Upper lobe of right lung (tissue), 1 donor: ENCODE measurements at regions not wholly inside any gene's neighbourhood (a gene's known extent, or its start where the extent isn't known, plus 50 kb on each side); places are given as distances from the start of the nearest gene placed in this dataset.

Experiments
- ATAC-seq: fragments of 200-7000 bp; cut with Tn5 transposase; one replicate; pipeline ENCODE4 v1.9.1; 2020; ENCODE audit warnings: mild to moderate bottlenecking, moderate library complexity
- DNase-seq: peaks from one replicate; pipeline ENCODE4 v3.0.0-alpha.2; 2020
- H3K27ac ChIP-seq: fragments of 200-600 bp; one replicate; pipeline ENCODE4 v1.8.0; 2022
- H3K27me3 ChIP-seq: fragments of 200-600 bp; one replicate; pipeline ENCODE4 v1.8.0; 2022; ENCODE audit warnings: mild to moderate bottlenecking
- H3K36me3 ChIP-seq: fragments of 200-600 bp; one replicate; pipeline ENCODE4 v1.8.0; 2022
- H3K4me1 ChIP-seq: fragments of 200-600 bp; one replicate; pipeline ENCODE4 v1.8.0; 2022
- H3K4me3 ChIP-seq: fragments of 200-600 bp; one replicate; pipeline ENCODE4 v1.8.0; 2022; ENCODE audit warnings: mild to moderate bottlenecking
- H3K9me3 ChIP-seq: fragments of 200-600 bp; one replicate; pipeline ENCODE4 v1.8.0; 2022
- CTCF ChIP-seq: fragments of 200-600 bp; IDR thresholded peaks from one replicate; pipeline ENCODE4 v1.8.0; 2022; ENCODE audit warnings: antibody characterized with exemption
- intact Hi-C: fragments of 100-400 bp; cut with DNase I; formaldehyde crosslinking; loops from one replicate; pipeline ENCODE4 v1.11.0; 2022
- donor health status: DM: no; HTN: yes; CAD: no; lungs with severe emphysema.

DNA sequence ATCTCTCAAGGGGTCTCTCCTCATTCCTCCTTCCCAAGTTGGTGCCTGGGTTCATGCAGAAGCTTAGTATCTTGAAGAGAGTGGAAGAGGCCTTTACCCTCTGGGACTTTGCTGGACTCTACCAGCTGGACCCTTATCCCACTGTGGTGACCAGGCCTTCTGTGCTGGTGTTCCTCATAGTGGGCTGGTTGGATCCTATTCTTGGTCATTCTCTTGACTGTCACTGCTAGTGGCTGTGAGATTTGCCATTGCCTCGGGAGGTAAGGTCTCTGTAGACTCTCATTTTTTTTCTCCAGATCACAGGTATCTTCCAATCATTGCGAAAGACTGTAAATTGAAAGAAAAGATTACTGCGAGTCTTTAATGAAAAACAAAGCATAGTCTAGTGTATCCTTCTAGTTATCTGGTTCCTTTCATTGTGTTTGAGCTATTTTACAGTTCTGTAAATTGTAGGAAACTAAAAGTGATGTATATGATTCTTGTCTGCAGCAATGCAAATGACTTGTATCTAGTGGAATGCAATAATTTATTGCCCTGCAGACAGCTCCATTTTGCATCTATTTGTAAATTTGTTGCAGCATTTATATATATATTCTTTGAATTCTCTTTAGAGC, 217.9 kb downstream of the AEBP2 start:
- H3K9me3 ChIP-seq, result no peaks in the 10 kb centered on the region
- DNase-seq (no peak), ATAC-seq (no peak)
- peaks cover 8% of the 10 kb centered on the region for H3K4me1 ChIP-seq
- H3K27ac ChIP-seq, result no peak overlapping the region
- TF ChIP-seq CTCF, result no peak
- intact Hi-C loops, result no loop called here
- H3K36me3 ChIP-seq, result no peaks in the 10 kb centered on the region
- H3K27me3 ChIP-seq, result no peaks in the 10 kb centered on the region
- H3K4me3 ChIP-seq, result no peak overlapping the region

GRCh38 chr12:19657732-19658130, 218.4 kb downstream of the AEBP2 start:
- no peak for DNase-seq
- intact Hi-C loops, result no loop called here
- TF ChIP-seq CTCF, result no peak
- no peaks in the 10 kb centered on the region for H3K36me3 ChIP-seq
- no peak for ATAC-seq
- no peak overlapping the region for H3K27ac ChIP-seq
- no peaks in the 10 kb centered on the region for H3K9me3 ChIP-seq
- H3K4me1 ChIP-seq, result peaks cover 8% of the 10 kb centered on the region
- no peaks in the 10 kb centered on the region for H3K27me3 ChIP-seq
- no peak overlapping the region for H3K4me3 ChIP-seq

- Histone ChIP-seq H3K27ac (no peak overlapping the region), H3K9me3 (no peaks in the 10 kb centered on the region), H3K27me3 (no peaks in the 10 kb centered on the region), H3K4me3 (no peak overlapping the region), H3K36me3 (no peaks in the 10 kb centered on the region), H3K4me1 (peaks cover 8% of the 10 kb centered on the region)
- no peak for DNase-seq
- ATAC-seq, result no peak
- intact Hi-C loops, result no loop called here
- TF ChIP-seq CTCF, result no peak
Observed at GRCh38 chr12:19659086-19659485, 219.8 kb downstream of the AEBP2 start.

GRCh38 chr12:19659501-19659900, 220.2 kb downstream of the AEBP2 start:
- intact Hi-C loops, result no loop called here
- no peak overlapping the region for H3K27ac ChIP-seq
- H3K4me1 ChIP-seq, result peaks cover 8% of the 10 kb centered on the region
- DNase-seq, result no peak
- H3K9me3 ChIP-seq, result no peaks in the 10 kb centered on the region
- no peak overlapping the region for H3K4me3 ChIP-seq
- no peaks in the 10 kb centered on the region for H3K27me3 ChIP-seq
- no peaks in the 10 kb centered on the region for H3K36me3 ChIP-seq
- ATAC-seq, result no peak
- TF ChIP-seq CTCF, result no peak

DNA sequence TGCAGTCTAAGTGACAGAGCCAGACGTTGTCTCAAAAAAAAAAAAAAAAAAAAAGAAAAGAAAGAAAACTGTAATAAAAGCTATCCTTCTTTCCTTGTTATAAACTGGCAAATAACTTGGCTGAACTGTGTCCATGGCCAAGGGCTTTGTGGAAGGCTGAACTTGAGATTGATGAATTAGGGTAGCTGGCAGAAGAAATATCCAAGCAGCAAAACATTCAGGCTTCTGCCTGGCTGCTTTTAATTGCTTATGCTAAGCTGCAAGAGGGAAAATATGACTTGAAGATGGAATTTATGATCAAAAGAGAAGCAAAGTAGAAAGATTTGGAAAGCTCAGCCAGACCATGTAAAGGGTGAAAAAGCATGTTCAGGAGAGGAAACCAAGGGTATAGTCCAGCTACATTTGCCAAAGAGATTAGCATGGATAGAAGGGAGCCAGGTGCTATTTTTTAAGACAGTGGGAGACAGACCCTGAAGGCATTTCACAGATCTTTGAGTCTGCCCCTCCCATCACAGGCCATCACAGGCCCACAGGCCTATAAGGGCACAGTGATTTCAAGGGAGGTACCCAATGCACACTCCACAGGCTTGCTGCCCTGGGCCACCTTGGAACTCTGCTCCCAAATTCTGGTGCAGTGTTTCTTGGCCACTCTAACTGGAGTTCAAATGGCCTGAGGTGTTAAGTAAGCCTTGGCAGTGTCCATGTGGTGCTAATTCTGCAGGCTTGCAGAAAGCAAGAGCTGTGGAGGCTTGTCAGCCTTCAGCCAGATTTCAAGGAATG, 226.0 kb downstream of the AEBP2 start:
- Histone ChIP-seq H3K27ac (no peak overlapping the region), H3K36me3 (no peaks in the 10 kb centered on the region), H3K9me3 (no peaks in the 10 kb centered on the region), H3K27me3 (no peaks in the 10 kb centered on the region), H3K4me3 (no peak overlapping the region), H3K4me1 (no peaks in the 10 kb centered on the region)
- DNase-seq (no peak), ATAC-seq (peak; percentile 17)
- no peak for TF ChIP-seq CTCF
- intact Hi-C loops, result no loop called here
